OCI-LY1 (cell line): ENCODE measurements at regions not wholly inside any gene's neighbourhood (a gene's known extent, or its start where the extent isn't known, plus 50 kb on each side); places are given as distances from the start of the nearest gene placed in this dataset.

Experiments
- EZH2 ChIP-seq: fragments of 200-600 bp; sonication (generic), shearing (Covaris generic); IDR thresholded peaks from 2 replicates; pipeline ENCODE4 v1.8.0; 2017; ENCODE audit warnings: borderline replicate concordance, mixed run types, mild to moderate bottlenecking, antibody characterized with exemption, low read length, moderate library complexity, mixed read lengths
- TF ChIP-seq, protein P1 (sequence below): fragments of 200-600 bp; sonication (generic), shearing (Covaris generic); IDR thresholded peaks from 2 replicates; pipeline ENCODE4 v1.5.1; 2017; ENCODE audit warnings: mild to moderate bottlenecking, antibody characterized with exemption, low read length, moderate library complexity, mixed read lengths

GRCh38 chr4:180350901-180351300 lies 1892.3 kb upstream of the TENM3 start:
- TF ChIP-seq, protein P1, sequence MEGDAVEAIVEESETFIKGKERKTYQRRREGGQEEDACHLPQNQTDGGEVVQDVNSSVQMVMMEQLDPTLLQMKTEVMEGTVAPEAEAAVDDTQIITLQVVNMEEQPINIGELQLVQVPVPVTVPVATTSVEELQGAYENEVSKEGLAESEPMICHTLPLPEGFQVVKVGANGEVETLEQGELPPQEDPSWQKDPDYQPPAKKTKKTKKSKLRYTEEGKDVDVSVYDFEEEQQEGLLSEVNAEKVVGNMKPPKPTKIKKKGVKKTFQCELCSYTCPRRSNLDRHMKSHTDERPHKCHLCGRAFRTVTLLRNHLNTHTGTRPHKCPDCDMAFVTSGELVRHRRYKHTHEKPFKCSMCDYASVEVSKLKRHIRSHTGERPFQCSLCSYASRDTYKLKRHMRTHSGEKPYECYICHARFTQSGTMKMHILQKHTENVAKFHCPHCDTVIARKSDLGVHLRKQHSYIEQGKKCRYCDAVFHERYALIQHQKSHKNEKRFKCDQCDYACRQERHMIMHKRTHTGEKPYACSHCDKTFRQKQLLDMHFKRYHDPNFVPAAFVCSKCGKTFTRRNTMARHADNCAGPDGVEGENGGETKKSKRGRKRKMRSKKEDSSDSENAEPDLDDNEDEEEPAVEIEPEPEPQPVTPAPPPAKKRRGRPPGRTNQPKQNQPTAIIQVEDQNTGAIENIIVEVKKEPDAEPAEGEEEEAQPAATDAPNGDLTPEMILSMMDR = no peak
- no peak for TF ChIP-seq EZH2
